Adrenal gland (tissue), 9 donors: ENCODE measurements at regions not wholly inside any gene's neighbourhood (a gene's known extent, or its start where the extent isn't known, plus 50 kb on each side); places are given as distances from the start of the nearest gene placed in this dataset.

Experiments used
- DNase-seq, 7 donors: peaks; one replicate each; pipeline ENCODE4 v3.0.0-alpha.2; 2019 to 2020
- H3K27ac ChIP-seq, 5 donors: fragments of 200-600 bp; sonication (generic) in 4 of 5; 1 replicate in 3 of 5; 2 replicates in 2 of 5; pipeline versions ENCODE4 v1.5.1 to v1.8.0; 2016 to 2020; ENCODE audit warnings: mild to moderate bottlenecking in 1 of 5
- H3K27me3 ChIP-seq: fragments of 200-600 bp; 2 replicates; pipeline ENCODE4 v1.8.0; 2021
- H3K36me3 ChIP-seq, 2 donors: fragments of 200-600 bp; replicated peaks in 1 of 2; 1 replicate in 1 of 2; 2 replicates in 1 of 2; pipeline versions ENCODE4 v1.5.1 to v1.8.0; 2018 to 2022
- H3K4me1 ChIP-seq, 2 donors: fragments of 200-600 bp; replicated peaks in 1 of 2; 1 replicate in 1 of 2; 2 replicates in 1 of 2; pipeline versions ENCODE4 v1.5.1 to v1.8.0; 2018 to 2021
- H3K4me3 ChIP-seq, 4 donors: fragments of 200-600 bp; sonication (generic) in 3 of 4; one replicate each; pipeline ENCODE4 v1.5.1; 2016 to 2018
- H3K9me3 ChIP-seq, 3 donors: fragments of 200-600 bp; sonication (generic) in 1 of 3; replicated peaks in 1 of 3; 1 replicate in 2 of 3; 2 replicates in 1 of 3; pipeline versions ENCODE4 v1.5.1 to v1.8.0; 2016 to 2021
- CTCF ChIP-seq, 6 experiments: fragments of 450-650 bp in 4 of 6; fragments of 200-600 bp in 2 of 6; sonication (generic) in 1 of 6; IDR thresholded peaks; 1 replicate in 5 of 6; 2 replicates in 1 of 6; pipeline versions ENCODE4 v1.5.1 to v1.8.0; 2016 to 2021; ENCODE audit warnings: antibody characterized with exemption in 6 of 6, mild to moderate bottlenecking in 2 of 6, moderate library complexity in 1 of 6
- POLR2A ChIP-seq, 2 donors: fragments of 450-650 bp; IDR thresholded peaks; one replicate each; pipeline ENCODE4 v1.6.1; 2017; ENCODE audit warnings: antibody characterized with exemption in 2 of 2, mild to moderate bottlenecking in 2 of 2, moderate library complexity in 1 of 2
- WGBS, 4 donors: extraction: QIAGEN DNeasy Blood & Tissue Kit in 2 of 4; methylation state at CpG; one replicate each; pipeline versions ENCODE4 v1.1.5 to v1.1.7; 2013 to 2017; 5-methylcytosine and 5-hydroxymethylcytosine counted together
- intact Hi-C, 2 donors: fragments of 100-400 bp; cut with DNase I; formaldehyde crosslinking; loops; one replicate each; pipeline versions ENCODE4 v1.14.1 to v1.15.0; 2022 to 2023
- donor health status: healthy with polysubstance abuse.
- donor health status: Bipolar disorder and iron deficiency.
- donor health status: DM: yes; HTN: yes; CAD: no.
- donor health status: DM: no; HTN: no; CAD: no.
- donor health status: DM: no; HTN: no; CAD: no.

DNA sequence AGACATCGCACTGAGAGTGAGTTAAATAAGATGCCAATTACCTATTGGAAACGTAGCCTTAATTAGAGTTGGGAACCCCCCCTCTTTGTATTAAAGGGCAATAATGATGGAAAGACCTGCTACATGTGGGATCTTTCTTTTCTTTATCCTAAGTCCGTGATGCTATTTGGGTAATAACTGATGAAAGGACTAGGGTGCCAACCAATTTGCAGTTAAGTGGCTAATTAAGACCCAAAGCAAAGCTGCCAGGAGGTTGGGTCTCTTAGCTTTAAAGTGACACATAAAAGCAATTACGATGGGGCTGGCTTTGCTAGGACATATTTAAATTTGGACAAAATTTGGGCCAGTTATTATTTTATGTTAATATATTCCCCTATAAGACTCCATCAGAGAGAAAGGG lies 728.8 kb downstream of the NR2F1-AS1 start:
- no peak for TF ChIP-seq POLR2A (IDR thresholded peaks at IDR 0.05)
- TF ChIP-seq CTCF (IDR thresholded peaks at IDR 0.05), result no peak
- WGBS, 4 donors, result 45 to 84% (median 63%) methylated on average over 4 of the region's 4 CpGs
- intact Hi-C loops, result no loop called here

DNA sequence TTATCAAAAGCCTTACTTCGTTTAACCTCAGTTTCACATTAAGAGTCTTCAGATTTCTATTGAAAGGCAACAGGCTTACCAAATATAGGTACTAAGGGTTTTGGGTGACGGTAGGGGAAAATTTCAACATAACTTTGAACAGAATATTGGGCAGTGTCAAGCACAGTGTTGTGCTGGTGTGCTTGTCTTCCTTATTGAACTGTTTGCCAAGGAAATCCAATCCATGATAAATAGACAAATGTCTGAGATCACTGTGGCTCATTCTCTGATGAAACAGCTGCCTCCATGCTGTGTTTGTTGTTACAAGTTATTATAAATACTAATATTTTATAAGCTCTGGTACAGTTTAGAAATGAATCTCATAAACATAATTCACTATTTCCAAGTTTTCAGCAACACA lies 730.1 kb downstream of the NR2F1-AS1 start:
- TF ChIP-seq POLR2A (IDR thresholded peaks at IDR 0.05), result no peak
- TF ChIP-seq CTCF (IDR thresholded peaks at IDR 0.05), result no peak
- 51 to 60% (median 57%) methylated on average over 2 of the region's 2 CpGs for WGBS, 4 donors
- intact Hi-C loops, result no loop called here
- Histone ChIP-seq H3K4me3 (no peak overlapping the region), H3K27me3 (no peaks in the 10 kb centered on the region), H3K27ac (no peak overlapping the region), H3K36me3 (no peaks in the 10 kb centered on the region), H3K4me1 (no peaks in the 10 kb centered on the region), H3K9me3 (no peaks in the 10 kb centered on the region)
- DNase-seq, result no peak

More for the DNA sequence above, 728.8 kb downstream of the NR2F1-AS1 start:
- Histone ChIP-seq H3K27ac (no peak overlapping the region), H3K36me3 (no peaks in the 10 kb centered on the region), H3K9me3 (no peaks in the 10 kb centered on the region), H3K27me3 (no peaks in the 10 kb centered on the region), H3K4me1 (no peaks in the 10 kb centered on the region), H3K4me3 (no peak overlapping the region)
- no peak for DNase-seq

- Histone ChIP-seq H3K36me3 (no peaks in the 10 kb centered on the region), H3K9me3 (no peaks in the 10 kb centered on the region), H3K27ac (no peak overlapping the region), H3K4me3 (no peak overlapping the region), H3K27me3 (no peaks in the 10 kb centered on the region), H3K4me1 (no peaks in the 10 kb centered on the region)
- intact Hi-C loops, result no loop called here
- no peak for TF ChIP-seq POLR2A (IDR thresholded peaks at IDR 0.05)
- TF ChIP-seq CTCF (IDR thresholded peaks at IDR 0.05), result no peak
- no peak for DNase-seq
Observed at GRCh38 chr5:92849756-92850155, 731.3 kb downstream of the NR2F1-AS1 start.

DNA sequence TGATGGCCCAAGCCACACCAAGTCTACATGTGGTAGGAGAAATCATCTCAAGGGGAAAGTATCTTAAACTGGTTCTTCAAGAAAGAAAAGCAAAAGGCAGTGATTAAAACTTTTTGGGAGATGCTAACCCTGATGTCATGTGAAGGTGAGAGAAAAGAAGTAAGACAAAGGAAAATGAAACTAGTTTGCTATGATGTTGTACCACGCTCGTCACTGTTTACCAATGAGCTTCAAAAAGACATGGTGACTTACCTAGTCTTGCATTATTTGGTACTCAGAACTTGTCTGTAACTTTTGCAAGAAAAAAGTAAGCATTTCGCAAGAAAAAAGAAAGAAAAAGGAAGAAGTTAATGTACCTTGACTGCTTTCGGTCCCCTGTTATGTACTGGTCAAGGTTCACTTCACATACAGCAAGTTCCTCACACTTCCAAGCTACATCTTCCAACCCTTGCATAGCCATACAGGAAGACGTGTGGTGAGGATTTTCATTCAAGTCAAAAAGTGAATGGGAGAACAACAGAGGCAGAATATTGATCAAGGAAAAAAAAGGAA lies 739.3 kb downstream of the NR2F1-AS1 start:
- 77 to 81% (median 80%) methylated on average over 5 of the region's 5 CpGs for WGBS, 4 donors

GRCh38 chr5:92838253-92838652 lies 742.8 kb downstream of the NR2F1-AS1 start:
- intact Hi-C loops, result no loop called here
- WGBS, 4 donors, result 78 to 92% (median 84%) methylated on average over 1 of the region's 1 CpG
- no peaks in the 10 kb centered on the region for H3K4me1 ChIP-seq
- H3K27me3 ChIP-seq, result no peaks in the 10 kb centered on the region
- H3K9me3 ChIP-seq, result no peaks in the 10 kb centered on the region
- H3K4me3 ChIP-seq, result no peak overlapping the region
- H3K36me3 ChIP-seq, result no peaks in the 10 kb centered on the region
- no peak overlapping the region for H3K27ac ChIP-seq
- TF ChIP-seq POLR2A (IDR thresholded peaks at IDR 0.05) (no peak), CTCF (IDR thresholded peaks at IDR 0.05) (no peak)
- DNase-seq, result no peak

More for the DNA sequence above, 739.3 kb downstream of the NR2F1-AS1 start:
- H3K27ac ChIP-seq, result no peak overlapping the region
- no peaks in the 10 kb centered on the region for H3K36me3 ChIP-seq
- no peak for TF ChIP-seq POLR2A (IDR thresholded peaks at IDR 0.05)
- no peak for DNase-seq
- no peaks in the 10 kb centered on the region for H3K9me3 ChIP-seq
- no peaks in the 10 kb centered on the region for H3K27me3 ChIP-seq
- intact Hi-C loops, result no loop called here
- no peak overlapping the region for H3K4me3 ChIP-seq
- H3K4me1 ChIP-seq, result no peaks in the 10 kb centered on the region
